ENCODE measurements at regions not wholly inside any gene's neighbourhood (a gene's known extent, or its start where the extent isn't known, plus 50 kb on each side); places are given as distances from the start of the nearest gene placed in this dataset.
"Not testable (repeated sequence)": the region's sequence is repeated elsewhere in the genome, so short reads cannot be mapped to it uniquely, and the experiment has no call there.

- peak; percentile 15 for DNase-seq
Measured at GRCh38 chr2:195343942-195344530, 313.0 kb upstream of the SLC39A10 start.

- no peak for DNase-seq
Measured at GRCh38 chr2:195343540-195343939, 313.5 kb upstream of the SLC39A10 start.

GRCh38 chr2:195342061-195342460 lies 315.0 kb upstream of the SLC39A10 start:
- DNase-seq: no peak

- no peak for DNase-seq
Measured at GRCh38 chr2:195338856-195339255, 318.2 kb upstream of the SLC39A10 start.

- DNase-seq: no peak
Measured at GRCh38 chr2:195337597-195337996, 319.4 kb upstream of the SLC39A10 start.

- no peak for DNase-seq
Measured at GRCh38 chr2:195333869-195334268, 323.2 kb upstream of the SLC39A10 start.

GRCh38 chr2:195331966-195332365 lies 325.1 kb upstream of the SLC39A10 start:
- DNase-seq: no peak

GRCh38 chr2:195331129-195331528 lies 325.9 kb upstream of the SLC39A10 start:
- no peak for DNase-seq

- no peak for DNase-seq
Measured at GRCh38 chr2:195330513-195330956, 326.5 kb upstream of the SLC39A10 start.

GRCh38 chr2:195329784-195330183 lies 327.2 kb upstream of the SLC39A10 start:
- not testable (repeated sequence) for DNase-seq

- DNase-seq: no peak
Measured at GRCh38 chr2:195326537-195326936, 330.5 kb upstream of the SLC39A10 start.

GRCh38 chr2:195322324-195322723 lies 334.7 kb upstream of the SLC39A10 start:
- no peak for DNase-seq

GRCh38 chr2:195320413-195320973 lies 336.5 kb upstream of the SLC39A10 start:
- DNase-seq: no peak

GRCh38 chr2:195319548-195320412 lies 337.2 kb upstream of the SLC39A10 start:
- DNase-seq: peak; percentile 18

- peak; percentile 65 for DNase-seq
Measured at GRCh38 chr2:195319112-195319460, 337.9 kb upstream of the SLC39A10 start.

- DNase-seq: peak; percentile 55
Measured at GRCh38 chr2:195318440-195319111, 338.4 kb upstream of the SLC39A10 start.

GRCh38 chr2:195317550-195317949 lies 339.5 kb upstream of the SLC39A10 start:
- DNase-seq: no peak

GRCh38 chr2:195316486-195316885 lies 340.5 kb upstream of the SLC39A10 start:
- DNase-seq: peak; percentile 20

GRCh38 chr2:195313962-195314361 lies 343.1 kb upstream of the SLC39A10 start:
- DNase-seq: no peak

GRCh38 chr2:195312662-195313061 lies 344.4 kb upstream of the SLC39A10 start:
- DNase-seq: no peak

- no peak for DNase-seq
Measured at GRCh38 chr2:195308163-195308562, 348.9 kb upstream of the SLC39A10 start.

GRCh38 chr2:195307751-195308150 lies 349.3 kb upstream of the SLC39A10 start:
- DNase-seq: no peak

GRCh38 chr2:195304310-195304709 lies 352.7 kb upstream of the SLC39A10 start:
- no peak for DNase-seq

Data from fibroblast of skin of back (primary cell).